SU-DHL-6 (cell line): ENCODE measurements at regions not wholly inside any gene's neighbourhood (a gene's known extent, or its start where the extent isn't known, plus 50 kb on each side); places are given as distances from the start of the nearest gene placed in this dataset.

Experiments
- H2AFZ ChIP-seq: fragments of 200-600 bp; sonication (generic); 2 replicates; pipeline ENCODE4 v1.6.1; 2014; ENCODE audit warnings: low read depth, mild to moderate bottlenecking, moderate library complexity, mixed read lengths, antibody characterized with exemption, low read length; ENCODE audit not compliant: severe bottlenecking
- H3F3A ChIP-seq: fragments of 200-600 bp; shearing (Covaris generic); 2 replicates; pipeline ENCODE4 v1.6.0; 2016; ENCODE audit warnings: antibody characterized with exemption, mild to moderate bottlenecking; ENCODE audit not compliant: insufficient read depth
- H3K27ac ChIP-seq: fragments of 200-600 bp; sonication (generic); 2 replicates; pipeline ENCODE4 v1.5.1; 2016; ENCODE audit warnings: low read depth, mild to moderate bottlenecking, low read length, moderate library complexity, mixed read lengths
- H3K27me3 ChIP-seq: fragments of 200-600 bp; sonication (generic), shearing (Covaris generic); 2 replicates; pipeline ENCODE4 v1.6.0; 2014; ENCODE audit warnings: mild to moderate bottlenecking, low read length
- H3K36me3 ChIP-seq: fragments of 200-600 bp; sonication (generic); 2 replicates; pipeline ENCODE4 v1.6.1; 2014; ENCODE audit warnings: mild to moderate bottlenecking, low read length, mixed read lengths
- H3K4me2 ChIP-seq: fragments of 300-600, 200-600 bp; shearing (Covaris generic), sonication (generic); 2 replicates; pipeline ENCODE4 v1.6.0; 2014; ENCODE audit warnings: low read length, low read depth, mild to moderate bottlenecking; ENCODE audit not compliant: poor library complexity, severe bottlenecking
- H3K4me3 ChIP-seq: fragments of 200-600 bp; sonication (generic); 2 replicates; pipeline ENCODE4 v1.5.1; 2014; ENCODE audit warnings: antibody characterized with exemption, low read length, mild to moderate bottlenecking, mixed read lengths; ENCODE audit not compliant: insufficient read depth, poor library complexity, severe bottlenecking
- H3K79me2 ChIP-seq: fragments of 200-600 bp; sonication (generic); 2 replicates; pipeline ENCODE4 v1.6.1; 2014; ENCODE audit warnings: mild to moderate bottlenecking, low read length, moderate library complexity; ENCODE audit not compliant: insufficient read depth
- H3K9ac ChIP-seq: fragments of 200-600 bp; sonication (generic); 2 replicates; pipeline ENCODE4 v1.7.0; 2014; ENCODE audit warnings: mild to moderate bottlenecking, low read length
- H3K9me2 ChIP-seq: fragments of 200-600 bp; sonication (generic); replicated peaks from 2 replicates; pipeline ENCODE4 v1.6.1; 2014; ENCODE audit warnings: low read length; ENCODE audit not compliant: insufficient read depth
- H3K9me3 ChIP-seq: fragments of 200-600 bp; sonication (generic); 2 replicates; pipeline ENCODE4 v1.6.1; 2014; ENCODE audit warnings: low read length, mixed read lengths; ENCODE audit not compliant: insufficient read depth
- H4K20me1 ChIP-seq: fragments of 200-600 bp; sonication (generic); 2 replicates; pipeline ENCODE4 v1.6.1; 2014; ENCODE audit warnings: low read depth, mild to moderate bottlenecking, antibody characterized with exemption, low read length, moderate library complexity, mixed read lengths
- EZH2phosphoT487 ChIP-seq: fragments of 200-600 bp; sonication (generic), shearing (Covaris generic); conservative IDR thresholded peaks from 2 replicates; pipeline ENCODE4 v1.6.1; 2018; ENCODE audit warnings: mild to moderate bottlenecking, antibody characterized with exemption, low read length, moderate library complexity, mixed read lengths
- TF ChIP-seq, protein P1 (sequence below): fragments of 200-600 bp; sonication (generic); IDR thresholded peaks from one replicate; pipeline ENCODE4 v1.5.1; 2017; ENCODE audit warnings: antibody characterized with exemption, mild to moderate bottlenecking, low read length, moderate library complexity; ENCODE audit not compliant: insufficient read depth, poor library complexity, severe bottlenecking

DNA sequence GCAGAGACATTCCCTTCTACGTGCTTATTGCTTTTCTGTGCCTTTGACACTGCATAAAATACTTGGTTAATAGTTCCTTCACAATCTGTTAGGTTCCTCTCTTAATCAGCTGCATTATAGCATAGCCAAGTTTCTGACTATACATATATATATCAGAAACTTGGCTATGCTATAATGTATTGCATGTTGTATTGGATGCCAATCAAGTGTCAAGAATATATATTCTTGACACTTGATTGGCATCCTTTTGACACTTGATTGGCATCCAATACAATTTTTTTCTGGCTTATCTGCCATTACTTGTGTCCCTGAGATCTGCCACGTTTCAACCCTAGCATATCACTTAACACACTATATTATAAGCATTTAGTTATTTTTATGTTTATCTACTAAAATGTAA, 949.7 kb upstream of the TENM4 start:
- no peak for TF ChIP-seq EZH2phosphoT487
- TF ChIP-seq, protein P1, sequence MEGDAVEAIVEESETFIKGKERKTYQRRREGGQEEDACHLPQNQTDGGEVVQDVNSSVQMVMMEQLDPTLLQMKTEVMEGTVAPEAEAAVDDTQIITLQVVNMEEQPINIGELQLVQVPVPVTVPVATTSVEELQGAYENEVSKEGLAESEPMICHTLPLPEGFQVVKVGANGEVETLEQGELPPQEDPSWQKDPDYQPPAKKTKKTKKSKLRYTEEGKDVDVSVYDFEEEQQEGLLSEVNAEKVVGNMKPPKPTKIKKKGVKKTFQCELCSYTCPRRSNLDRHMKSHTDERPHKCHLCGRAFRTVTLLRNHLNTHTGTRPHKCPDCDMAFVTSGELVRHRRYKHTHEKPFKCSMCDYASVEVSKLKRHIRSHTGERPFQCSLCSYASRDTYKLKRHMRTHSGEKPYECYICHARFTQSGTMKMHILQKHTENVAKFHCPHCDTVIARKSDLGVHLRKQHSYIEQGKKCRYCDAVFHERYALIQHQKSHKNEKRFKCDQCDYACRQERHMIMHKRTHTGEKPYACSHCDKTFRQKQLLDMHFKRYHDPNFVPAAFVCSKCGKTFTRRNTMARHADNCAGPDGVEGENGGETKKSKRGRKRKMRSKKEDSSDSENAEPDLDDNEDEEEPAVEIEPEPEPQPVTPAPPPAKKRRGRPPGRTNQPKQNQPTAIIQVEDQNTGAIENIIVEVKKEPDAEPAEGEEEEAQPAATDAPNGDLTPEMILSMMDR, result no peak
- H3K4me3 ChIP-seq, result no peak overlapping the region
- no peak overlapping the region for H3K27ac ChIP-seq
- H4K20me1 ChIP-seq, result no peaks in the 10 kb centered on the region
- H3F3A ChIP-seq, result no peaks in the 10 kb centered on the region
- no peak overlapping the region for H3K9ac ChIP-seq
- H3K27me3 ChIP-seq, result no peaks in the 10 kb centered on the region
- no peaks in the 10 kb centered on the region for H3K9me3 ChIP-seq
- H2AFZ ChIP-seq, result no peak overlapping the region
- H3K36me3 ChIP-seq, result no peaks in the 10 kb centered on the region
- H3K9me2 ChIP-seq, result no peaks in the 10 kb centered on the region
- H3K4me2 ChIP-seq, result no peak overlapping the region
- no peaks in the 10 kb centered on the region for H3K79me2 ChIP-seq

DNA sequence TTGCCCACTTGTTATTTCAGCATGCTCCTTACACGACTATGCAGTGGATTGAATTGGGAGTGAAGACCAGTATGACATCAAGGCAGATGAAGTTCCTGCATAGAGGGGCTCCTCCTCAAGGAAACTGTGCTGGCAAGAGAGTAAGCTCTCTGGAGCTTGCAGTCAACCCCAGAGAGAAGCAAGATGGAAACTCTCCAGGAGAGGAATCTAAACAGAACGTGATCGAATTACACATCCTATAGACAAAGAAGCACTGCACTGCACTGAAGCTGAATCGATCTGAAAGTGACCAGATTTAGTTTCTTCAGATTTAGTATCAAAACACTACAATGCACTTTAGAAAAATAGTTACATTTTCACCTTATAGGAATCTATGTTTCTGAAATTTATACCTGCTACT, 947.7 kb upstream of the TENM4 start:
- TF ChIP-seq EZH2phosphoT487, result no peak
- TF ChIP-seq, protein P1, result no peak
- Histone ChIP-seq H3K4me2 (no peak overlapping the region), H3K9me2 (no peaks in the 10 kb centered on the region), H3K27me3 (no peaks in the 10 kb centered on the region), H3F3A (no peaks in the 10 kb centered on the region), H3K9ac (no peak overlapping the region), H3K36me3 (no peaks in the 10 kb centered on the region), H4K20me1 (no peaks in the 10 kb centered on the region), H3K27ac (no peak overlapping the region), H2AFZ (no peak overlapping the region), H3K4me3 (no peak overlapping the region), H3K9me3 (no peaks in the 10 kb centered on the region), H3K79me2 (no peaks in the 10 kb centered on the region)

DNA sequence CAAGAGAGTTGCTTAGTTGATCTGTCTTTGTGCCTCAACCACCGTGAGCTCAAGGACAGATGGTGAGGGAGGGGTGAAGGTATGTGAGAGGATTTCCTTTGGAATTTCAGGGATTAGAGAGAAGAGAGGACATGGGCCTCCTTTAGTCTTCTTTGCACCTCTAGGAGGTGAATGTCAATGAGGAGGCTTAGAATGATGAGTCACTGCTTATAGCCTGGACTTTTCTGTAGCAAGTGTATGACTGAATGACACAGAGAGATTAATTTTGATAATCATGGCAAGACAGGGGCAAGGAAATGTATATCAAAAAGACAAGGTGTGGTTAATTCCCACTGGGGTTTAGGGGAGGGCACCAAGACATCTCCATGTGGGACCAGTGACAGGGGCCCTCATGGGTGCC, 947.3 kb upstream of the TENM4 start:
- H3K9me2 ChIP-seq, result no peaks in the 10 kb centered on the region
- TF ChIP-seq EZH2phosphoT487, result no peak
- H3K79me2 ChIP-seq, result no peaks in the 10 kb centered on the region
- H3K4me2 ChIP-seq, result no peak overlapping the region
- H3K9ac ChIP-seq, result no peak overlapping the region
- H2AFZ ChIP-seq, result no peak overlapping the region
- H3K36me3 ChIP-seq, result no peaks in the 10 kb centered on the region
- no peaks in the 10 kb centered on the region for H3K27me3 ChIP-seq
- no peak overlapping the region for H3K4me3 ChIP-seq
- H3F3A ChIP-seq, result no peaks in the 10 kb centered on the region
- H4K20me1 ChIP-seq, result no peaks in the 10 kb centered on the region
- no peaks in the 10 kb centered on the region for H3K9me3 ChIP-seq
- H3K27ac ChIP-seq, result no peak overlapping the region

DNA sequence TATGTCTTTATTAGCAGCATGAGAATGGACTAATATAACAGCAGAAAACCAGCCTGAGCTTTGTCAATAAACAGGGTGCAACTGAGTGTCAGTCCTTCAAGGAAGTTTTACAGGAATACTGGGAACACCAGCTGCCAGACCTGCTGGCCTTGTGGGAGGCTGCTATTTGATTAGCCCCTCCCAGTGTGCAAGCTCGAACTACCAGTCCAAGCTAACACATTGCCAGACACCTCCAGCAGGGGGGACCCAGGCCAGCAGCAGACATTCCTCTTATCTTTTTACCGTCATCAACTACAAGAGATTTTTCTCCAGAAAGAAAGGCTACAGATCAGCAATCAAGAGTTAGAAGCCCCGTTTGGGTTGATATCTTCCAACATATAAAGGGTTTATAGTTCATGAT, 942.8 kb upstream of the TENM4 start:
- H3K4me2 ChIP-seq, result no peak overlapping the region
- no peaks in the 10 kb centered on the region for H3K27me3 ChIP-seq
- no peak overlapping the region for H2AFZ ChIP-seq
- no peak overlapping the region for H3K9ac ChIP-seq
- no peaks in the 10 kb centered on the region for H4K20me1 ChIP-seq
- H3K9me3 ChIP-seq, result no peaks in the 10 kb centered on the region
- H3K36me3 ChIP-seq, result no peaks in the 10 kb centered on the region
- no peaks in the 10 kb centered on the region for H3K79me2 ChIP-seq
- no peak for TF ChIP-seq EZH2phosphoT487
- TF ChIP-seq, protein P1, result no peak
- no peaks in the 10 kb centered on the region for H3K9me2 ChIP-seq
- H3K27ac ChIP-seq, result no peak overlapping the region
- H3K4me3 ChIP-seq, result no peak overlapping the region
- H3F3A ChIP-seq, result no peaks in the 10 kb centered on the region
